ENCODE measurements at regions not wholly inside any gene's neighbourhood (a gene's known extent, or its start where the extent isn't known, plus 50 kb on each side); places are given as distances from the start of the nearest gene placed in this dataset.
A peak's percentile ranks its signal among the peaks of the same experiment; 100 is the strongest.
"Not testable (repeated sequence)": the region's sequence is repeated elsewhere in the genome, so short reads cannot be mapped to it uniquely, and the experiment has no call there.

DNA sequence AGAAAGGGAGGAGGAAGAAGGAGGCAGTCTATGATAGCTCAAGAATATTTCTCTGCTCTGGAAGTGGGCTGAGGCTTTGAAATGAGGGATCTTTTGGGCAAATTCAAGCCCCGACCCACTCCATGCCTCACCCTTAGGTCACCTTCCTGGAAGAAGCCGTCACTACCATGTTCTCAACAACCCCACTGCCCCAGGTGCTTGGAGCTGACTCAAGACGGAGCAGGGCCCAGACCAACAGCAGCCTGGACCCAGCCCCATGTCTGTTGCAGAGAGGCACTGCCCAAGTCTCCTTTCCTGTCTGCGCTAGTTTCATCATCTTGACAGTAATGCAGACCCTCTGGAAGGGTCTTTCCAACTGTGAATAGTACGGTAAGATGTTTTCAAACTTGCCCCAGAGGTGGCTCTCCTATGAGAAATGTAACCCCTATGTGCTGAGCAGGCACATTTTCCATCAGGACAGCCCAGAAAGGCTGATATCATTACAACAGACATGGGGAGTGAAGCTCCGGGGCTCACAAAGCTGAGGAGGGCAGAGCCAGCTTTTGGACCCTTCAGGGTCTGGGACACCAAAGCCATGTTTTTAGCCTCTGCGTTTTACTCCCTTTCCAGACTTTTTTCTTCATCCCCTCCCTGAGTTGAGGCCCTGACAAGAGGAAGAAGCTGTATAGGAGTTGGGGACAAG is 128.2 kb upstream of the LARP1 start:
- DNase-seq (ENCODE audit: low read depth in 2 of 3, low spot score in 2 of 3) = no peak

DNA sequence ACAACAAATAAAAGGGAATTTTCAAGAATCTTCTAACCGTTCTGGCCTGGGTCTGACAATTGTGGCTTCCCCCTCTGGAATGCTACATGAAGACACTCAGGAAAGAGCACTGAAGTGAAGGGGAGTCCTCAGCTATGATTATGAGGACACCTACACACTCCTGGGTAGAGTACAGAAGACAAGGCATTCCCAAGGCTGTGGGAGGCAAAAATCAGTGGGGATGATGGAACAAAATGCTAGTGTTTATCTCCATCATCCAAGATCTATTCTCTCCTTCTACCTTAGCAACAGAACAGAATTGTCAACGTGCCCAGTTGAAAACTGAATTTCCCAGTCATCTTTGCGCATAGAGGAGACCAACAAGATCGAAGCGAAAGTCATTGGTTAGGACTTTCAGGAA is 130.1 kb upstream of the LARP1 start:
- DNase-seq (ENCODE audit: low read depth in 2 of 3, low spot score in 2 of 3) = no peak

DNA sequence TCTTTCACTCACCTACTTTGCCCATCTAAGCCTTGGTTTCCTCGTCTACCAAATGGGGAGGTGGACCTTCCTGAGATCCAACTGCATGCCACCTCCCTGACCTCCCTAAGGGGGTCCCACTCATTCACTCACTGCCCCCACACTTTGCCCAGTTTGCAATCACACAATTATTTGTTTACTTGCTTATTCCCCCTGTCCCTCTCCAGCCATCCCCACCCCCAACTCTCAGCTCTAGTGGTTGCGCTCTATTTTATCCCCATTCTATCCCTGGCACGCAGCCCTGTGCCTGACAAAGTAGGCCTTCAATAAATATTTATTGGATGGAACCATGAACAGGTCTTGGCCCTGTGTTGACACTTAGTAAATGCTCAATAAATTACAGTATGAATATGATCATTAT is 130.8 kb upstream of the LARP1 start:
- DNase-seq (ENCODE audit: low read depth in 2 of 3, low spot score in 2 of 3) = no peak

DNA sequence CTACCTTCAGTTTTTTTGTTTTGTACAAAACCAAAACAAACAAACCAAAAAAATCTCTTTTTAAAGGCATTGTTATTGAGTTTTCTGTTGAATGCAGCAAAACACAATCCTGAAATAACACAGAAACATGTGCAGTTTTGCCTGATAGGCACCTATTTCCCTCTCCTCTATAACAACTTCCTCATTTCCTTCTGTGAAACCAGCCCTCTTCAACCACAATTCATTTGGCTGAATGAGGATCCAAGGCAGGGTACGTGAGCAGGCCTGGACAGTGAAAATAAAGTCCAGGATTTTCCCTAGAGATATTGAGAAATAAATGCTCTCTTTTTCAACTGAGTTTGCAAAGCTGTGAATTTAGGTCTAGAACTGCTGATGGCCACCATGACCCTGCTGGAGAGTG is 134.8 kb upstream of the LARP1 start:
- peak in 1 of 3 donors; percentile 26 for DNase-seq (ENCODE audit: low read depth in 2 of 3, low spot score in 2 of 3)

DNA sequence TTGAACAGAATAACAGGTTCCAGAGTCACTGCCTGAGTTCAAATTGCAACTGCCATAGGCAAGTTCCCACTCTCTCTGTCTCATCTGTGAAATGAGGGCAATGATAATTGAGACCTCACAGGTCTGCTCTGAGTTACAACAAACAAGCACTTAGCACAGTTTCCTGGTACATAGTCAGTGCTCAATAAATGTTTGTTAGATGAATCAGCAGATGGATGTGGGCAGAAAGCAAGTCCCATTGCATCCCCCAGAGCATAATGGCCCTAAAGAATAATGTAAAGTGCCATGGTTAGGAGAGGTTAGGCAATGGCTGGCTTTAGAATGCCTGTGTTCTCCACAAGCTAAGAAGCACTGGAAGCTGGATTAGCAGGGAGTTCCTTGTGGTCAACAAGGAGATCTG is 136.5 kb upstream of the LARP1 start:
- DNase-seq (ENCODE audit: low read depth in 2 of 3, low spot score in 2 of 3) = no peak

DNA sequence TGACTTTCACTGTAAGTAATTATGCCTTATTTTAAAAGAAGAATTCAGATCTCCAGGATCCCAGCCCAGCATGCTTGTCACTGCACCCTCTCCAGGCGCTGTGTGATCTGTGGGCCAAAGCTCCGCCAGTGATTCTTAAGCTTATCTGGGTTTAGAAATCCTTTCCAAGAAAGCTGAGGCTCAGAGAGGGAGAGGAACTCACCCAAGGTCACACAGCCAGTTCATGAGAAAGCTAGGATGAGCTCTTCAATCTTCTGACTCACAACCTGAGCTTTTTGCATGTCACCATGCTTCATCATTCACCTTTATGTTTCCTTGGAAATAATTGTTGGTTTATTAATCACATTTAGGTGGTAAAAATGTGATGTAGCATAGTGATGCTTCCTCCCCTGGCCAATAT is 136.6 kb upstream of the HAND1 start:
- DNase-seq (ENCODE audit: low read depth in 2 of 3, low spot score in 2 of 3) = no peak

DNA sequence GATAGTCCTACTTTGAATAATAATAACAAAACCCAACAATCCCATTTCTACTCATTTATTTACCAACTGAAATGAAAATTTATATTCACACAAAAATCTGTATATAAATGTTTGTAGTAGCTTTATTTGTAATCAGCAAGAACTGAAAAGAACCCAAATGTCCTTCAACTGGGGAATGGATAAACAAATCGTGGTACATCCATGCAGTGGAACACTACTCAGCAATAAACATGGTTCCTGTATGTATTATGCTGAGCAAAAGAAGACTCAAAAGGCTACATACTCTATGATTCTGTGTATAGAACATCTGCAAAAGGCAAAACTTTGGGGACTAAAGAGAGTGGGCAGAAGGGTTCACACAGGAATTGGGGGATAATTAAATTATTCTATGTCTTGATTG is 136.1 kb upstream of the HAND1 start:
- DNase-seq (ENCODE audit: low read depth in 2 of 3, low spot score in 2 of 3) = no peak

DNA sequence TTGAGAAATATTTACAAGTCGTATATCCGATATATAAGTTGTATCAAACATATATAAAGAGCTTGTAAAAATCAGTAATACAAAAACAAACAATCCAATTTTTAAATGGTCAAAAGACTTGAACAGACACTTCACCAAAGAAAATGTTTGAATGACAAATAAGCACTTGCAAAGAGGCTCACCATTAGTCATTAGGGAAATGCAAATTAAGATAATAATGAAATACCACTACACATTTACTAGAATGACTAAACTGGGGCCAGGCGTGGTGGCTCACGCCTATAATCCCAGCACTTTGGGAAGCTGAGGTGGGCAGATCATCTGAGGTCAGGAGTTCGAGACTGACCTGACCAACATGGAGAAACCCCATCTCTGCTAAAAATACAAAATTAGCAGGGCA is 134.6 kb upstream of the HAND1 start:
- no peak for DNase-seq (ENCODE audit: low read depth in 2 of 3, low spot score in 2 of 3)

DNA sequence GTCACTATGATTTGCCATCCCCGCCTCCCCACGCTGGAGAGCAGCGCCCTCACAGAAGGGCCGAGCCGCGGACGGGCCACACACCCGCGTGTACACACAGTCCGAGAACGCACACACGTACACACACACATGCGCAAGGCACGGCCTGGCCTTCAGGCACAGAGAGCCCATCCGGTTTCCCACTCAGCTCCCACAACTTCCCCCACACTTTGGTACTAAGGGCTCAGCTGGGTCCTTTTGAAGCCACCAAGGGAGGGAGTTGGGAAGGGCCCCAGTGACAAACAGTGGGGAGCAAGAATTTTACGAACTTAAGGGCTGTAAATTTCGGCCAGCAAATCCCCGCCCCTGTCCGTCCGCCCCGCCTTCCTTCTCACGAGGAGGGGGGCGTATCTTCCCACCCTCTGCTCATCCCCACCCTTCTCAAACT is 133.3 kb upstream of the HAND1 start:
- no peak for DNase-seq (ENCODE audit: low read depth in 2 of 3, low spot score in 2 of 3)

DNA sequence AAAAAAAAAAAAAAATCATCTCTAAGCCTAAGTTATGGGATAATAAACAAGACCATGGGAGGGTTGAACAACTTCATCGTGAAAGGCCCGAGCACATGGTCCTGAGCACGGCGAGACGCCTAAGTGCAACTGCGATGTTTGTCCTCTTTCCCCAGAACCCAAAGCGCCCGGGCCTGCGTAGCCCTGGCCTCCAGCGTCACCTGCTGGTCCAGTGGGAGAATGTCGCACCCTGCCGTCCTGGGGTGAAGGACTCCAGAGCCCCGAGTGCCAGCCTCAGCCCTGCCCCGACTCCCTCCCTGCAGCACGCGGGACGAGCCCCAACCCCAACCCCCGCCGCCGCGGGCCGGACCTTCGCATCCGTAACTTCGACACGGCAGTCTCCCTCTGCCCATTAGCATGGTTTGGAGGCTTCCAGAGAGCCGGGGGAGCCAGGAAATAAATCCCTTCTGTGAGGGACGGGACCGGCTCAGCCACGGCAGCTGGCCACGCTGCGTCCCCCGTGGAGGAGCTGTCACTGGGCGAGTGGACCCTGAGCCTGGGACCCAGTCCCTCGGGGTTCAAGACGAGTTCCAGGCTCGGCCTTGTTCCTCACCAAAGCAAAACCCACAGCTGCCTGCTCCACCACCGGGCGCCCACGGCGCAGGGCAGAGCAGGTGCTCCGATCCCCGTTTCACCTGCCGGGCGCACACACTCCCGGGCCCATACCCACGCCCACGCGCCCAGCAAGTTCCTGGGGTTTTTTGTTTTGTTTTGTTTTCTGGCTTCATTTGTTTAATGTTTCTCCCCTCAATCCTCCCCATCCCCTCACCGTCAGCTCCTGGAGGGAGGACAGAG is 132.5 kb upstream of the HAND1 start:
- peak in 2 of 3 donors; percentile 75 to 87 for DNase-seq (ENCODE audit: low read depth in 2 of 3, low spot score in 2 of 3)

DNA sequence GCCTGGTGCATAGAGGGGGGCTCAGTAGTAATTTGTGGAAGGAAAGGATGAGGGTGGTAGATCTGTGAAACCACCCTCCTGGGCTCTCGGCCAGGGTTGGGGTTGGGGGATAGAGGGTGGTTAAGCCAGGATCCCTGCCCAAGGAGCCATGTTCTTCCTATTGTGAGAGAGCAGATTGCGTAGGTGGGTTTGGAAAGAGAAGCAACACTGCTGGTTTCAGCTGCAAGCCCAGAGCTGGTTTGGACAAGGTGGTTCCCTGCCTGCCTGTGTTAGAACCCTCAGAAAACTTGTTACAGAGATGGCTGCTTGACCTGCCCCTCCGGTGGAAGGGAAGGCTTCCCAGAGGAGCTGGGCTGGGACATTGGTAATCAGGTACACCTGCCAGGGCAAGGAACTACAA is 131.2 kb upstream of the HAND1 start:
- DNase-seq (ENCODE audit: low read depth in 2 of 3, low spot score in 2 of 3) = no peak

DNA sequence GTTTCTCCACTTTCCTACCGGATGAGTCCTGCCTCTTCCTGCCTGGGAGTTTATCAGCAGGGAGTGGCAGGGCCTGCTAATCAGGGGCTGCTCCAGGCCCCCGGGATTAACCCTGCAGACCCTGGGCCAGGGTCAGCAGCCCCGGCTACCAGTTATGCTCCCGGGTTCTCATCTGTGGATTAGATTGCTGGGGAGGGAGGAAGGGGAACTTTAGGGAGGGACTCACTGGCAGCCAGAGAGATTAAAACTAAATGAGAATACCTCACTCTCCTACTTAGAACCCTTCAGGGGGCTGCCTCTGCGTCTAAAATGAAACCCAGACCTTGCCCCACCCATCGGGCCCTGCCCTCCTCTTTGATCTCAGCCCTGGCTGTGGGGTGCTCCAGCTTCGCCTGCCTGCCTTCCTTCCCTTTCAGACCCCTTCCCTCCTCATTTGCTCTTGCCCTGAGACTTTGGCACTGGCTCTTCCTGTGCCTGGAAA is 130.5 kb upstream of the HAND1 start:
- no peak for DNase-seq (ENCODE audit: low read depth in 2 of 3, low spot score in 2 of 3)

DNA sequence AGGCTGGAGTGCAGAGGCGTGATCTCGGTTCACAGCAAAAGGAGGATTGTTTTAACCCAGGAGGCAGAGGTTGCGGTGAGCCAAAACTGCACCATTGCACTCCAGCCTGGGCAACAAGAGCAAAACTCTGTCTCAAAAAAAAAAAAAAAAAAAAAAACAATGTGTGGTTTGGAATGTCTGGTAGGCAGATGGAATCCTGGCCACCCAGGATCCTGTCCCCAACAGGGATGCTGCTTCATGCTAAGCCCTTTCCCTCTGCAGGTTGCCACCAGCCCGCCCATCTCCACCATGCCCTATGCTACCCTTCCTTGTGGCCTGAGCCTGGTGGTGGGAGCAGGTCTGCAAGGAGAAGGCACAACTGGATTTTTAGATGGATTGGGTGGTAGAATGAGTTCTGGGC is 129.7 kb upstream of the HAND1 start:
- no peak for DNase-seq (ENCODE audit: low read depth in 2 of 3, low spot score in 2 of 3)

DNA sequence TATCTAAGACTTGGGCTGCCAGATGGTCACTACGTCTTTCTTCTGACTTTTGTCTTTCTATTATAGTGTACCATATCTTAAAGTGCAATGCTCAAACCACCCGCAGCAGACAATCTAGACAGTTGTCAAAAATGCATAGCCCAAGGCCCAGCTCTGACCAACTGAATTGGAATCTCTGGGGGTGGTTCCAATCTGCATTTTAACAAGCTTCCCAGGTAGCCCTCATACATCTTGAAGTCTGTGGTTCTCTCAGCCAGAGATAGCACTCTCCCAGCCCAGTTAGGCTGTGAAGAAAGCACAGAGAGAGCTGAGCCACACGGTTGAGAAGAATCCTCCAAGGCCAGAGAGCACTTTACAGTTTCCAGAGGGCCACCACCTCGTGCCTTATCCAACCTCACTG is 128.2 kb upstream of the HAND1 start:
- DNase-seq (ENCODE audit: low read depth in 2 of 3, low spot score in 2 of 3) = no peak

DNA sequence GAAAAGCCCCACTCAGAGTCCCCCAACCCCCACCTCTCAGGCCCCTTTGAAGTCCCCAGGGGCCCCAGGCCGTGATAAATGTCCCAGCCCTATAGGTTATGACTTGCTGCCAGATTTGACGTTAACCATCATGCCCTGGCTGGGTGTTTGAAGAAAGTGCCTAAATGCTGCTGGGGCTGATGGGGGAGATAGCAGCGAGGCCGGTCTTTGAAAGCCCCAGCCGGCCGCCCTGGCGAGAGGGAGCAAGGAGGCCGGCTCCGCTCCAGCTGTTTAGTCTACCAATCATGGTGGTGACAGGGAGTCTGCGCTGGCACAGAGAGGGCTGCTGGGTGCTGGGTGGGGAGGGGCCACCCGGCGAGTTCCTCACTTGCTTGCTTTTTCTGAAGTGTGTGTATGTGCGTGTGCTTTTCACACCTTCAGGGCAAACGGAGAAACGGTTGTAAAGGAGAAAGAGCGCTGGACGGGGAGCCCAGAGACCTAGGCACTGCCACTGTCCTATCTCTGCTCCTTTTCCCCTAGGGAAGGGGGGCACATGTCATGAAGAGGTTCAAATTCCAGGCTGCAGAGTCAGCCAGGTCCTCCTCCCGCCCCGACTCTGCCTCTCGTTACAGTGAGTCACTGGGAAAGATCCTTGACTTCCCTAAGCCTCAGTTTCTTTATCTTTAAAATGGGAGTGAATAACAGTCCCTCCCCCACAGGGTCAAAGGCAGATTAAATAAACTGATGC is 126.1 kb upstream of the HAND1 start:
- peak in 1 of 3 donors; percentile 31 for DNase-seq (ENCODE audit: low read depth in 2 of 3, low spot score in 2 of 3)

DNA sequence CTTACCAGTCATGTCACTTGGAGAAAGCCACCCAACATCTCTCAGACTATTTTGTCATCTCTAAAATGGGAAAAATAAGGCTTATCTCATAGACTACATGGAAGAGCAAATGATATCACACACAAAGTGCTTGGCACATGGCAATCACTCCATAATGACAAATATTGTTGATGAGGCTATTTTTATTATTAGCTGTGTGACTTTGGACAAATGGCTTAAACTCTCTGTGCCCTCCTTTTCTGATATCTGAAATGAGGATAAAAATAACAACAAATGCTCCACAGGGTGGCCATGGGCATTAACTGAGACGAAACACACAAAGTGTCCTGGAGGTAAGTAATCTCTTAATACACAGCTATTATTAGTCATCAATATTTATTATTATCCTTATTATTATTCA is 125.5 kb upstream of the HAND1 start:
- no peak for DNase-seq (ENCODE audit: low read depth in 2 of 3, low spot score in 2 of 3)

DNA sequence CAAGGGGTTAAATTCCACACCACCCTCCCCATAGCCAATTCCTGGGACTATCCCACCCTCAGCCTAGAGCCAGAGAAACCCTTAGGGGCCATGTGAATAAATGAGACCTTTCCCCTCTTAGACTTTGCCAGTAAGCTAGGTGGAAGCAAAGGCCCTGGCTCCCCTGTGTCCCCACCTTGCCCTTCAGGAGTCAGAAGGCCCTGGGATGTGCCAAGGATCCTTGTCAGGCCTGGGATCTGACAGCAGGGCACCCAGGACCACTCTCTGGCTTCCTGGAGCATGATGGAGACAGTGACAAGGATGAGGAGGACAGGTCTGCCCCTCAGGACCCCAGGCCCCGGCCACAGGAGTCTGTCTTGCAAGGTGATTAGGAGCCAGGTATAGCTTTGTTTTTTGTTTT is 125.0 kb upstream of the HAND1 start:
- no peak for DNase-seq (ENCODE audit: low read depth in 2 of 3, low spot score in 2 of 3)

DNA sequence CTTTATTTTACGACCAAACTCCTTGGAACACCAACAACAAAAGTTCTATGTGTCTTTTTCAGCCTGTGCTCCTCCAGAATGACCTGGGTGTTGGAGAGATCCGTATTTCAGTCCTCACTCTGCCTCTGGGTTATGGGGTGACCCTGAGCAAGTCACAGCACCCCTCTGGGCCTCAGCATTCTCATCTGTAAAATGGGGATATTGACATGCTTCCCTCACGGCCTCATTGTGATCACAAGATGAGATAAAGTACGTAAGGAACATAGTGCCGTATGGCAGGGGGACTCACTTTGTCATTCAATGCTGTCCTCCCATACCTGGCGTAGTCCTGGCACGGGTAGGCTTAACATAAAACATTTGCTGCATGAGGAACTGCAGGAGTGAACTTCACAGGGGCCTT is 123.0 kb upstream of the HAND1 start:
- no peak for DNase-seq (ENCODE audit: low read depth in 2 of 3, low spot score in 2 of 3)

DNA sequence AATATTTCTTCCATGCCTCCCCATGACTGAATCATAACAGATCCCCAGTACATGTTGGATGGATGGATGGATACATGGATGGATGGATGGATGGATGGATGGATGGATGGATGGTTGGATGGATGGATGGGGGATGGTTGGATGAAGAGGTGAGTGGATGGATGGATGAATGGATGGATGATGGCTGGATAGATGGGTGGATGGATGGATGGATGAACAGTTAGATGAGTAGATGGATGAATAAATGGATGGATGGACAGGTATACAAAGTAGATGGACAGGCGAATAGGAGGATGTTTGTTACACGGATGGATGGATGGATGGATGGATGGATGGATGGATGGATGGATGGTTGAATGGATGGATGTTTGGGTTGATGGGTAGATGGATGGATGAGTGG is 120.0 kb upstream of the HAND1 start:
- no peak for DNase-seq (ENCODE audit: low read depth in 2 of 3, low spot score in 2 of 3)

DNA sequence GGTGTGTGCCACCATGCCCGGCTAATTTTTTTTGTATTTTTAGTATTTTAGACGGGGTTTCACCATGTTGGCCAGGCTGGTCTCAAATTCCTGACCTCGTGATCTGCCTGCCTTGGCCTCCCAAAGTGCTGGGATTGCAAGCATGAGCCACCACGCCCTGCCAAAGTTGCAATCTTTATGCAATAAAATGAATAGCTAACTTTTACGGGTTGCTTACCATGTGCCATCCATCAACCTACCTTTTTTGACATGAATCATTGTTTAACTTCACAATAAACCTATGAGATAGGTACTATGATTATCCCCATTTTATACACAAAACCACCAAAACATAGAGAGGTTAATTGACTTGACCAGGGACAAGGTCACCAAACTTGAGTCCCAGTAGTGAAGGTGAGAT is 118.8 kb upstream of the HAND1 start:
- not testable (repeated sequence) for DNase-seq (ENCODE audit: low read depth in 2 of 3, low spot score in 2 of 3)

DNA sequence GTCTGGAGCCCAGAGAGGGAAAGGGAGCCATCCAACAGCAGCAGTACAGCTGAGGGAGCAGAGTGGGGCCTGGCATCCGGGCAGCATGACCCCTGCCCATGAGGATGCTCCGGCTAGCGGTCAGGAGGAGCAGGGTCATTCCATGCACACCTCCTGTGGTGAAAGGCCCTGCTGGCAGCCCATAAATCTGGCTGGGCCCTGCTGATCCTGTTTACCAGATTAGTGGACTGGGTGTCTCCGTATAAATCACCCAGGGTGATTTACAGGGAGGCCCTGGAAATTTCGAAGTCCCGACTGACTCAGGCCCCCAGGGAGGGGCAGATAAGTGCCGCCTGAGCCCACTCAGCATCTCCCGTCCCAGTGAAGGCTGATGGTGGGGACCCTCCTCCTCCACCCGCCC is 117.6 kb upstream of the HAND1 start:
- DNase-seq (ENCODE audit: low read depth in 2 of 3, low spot score in 2 of 3) = no peak

DNA sequence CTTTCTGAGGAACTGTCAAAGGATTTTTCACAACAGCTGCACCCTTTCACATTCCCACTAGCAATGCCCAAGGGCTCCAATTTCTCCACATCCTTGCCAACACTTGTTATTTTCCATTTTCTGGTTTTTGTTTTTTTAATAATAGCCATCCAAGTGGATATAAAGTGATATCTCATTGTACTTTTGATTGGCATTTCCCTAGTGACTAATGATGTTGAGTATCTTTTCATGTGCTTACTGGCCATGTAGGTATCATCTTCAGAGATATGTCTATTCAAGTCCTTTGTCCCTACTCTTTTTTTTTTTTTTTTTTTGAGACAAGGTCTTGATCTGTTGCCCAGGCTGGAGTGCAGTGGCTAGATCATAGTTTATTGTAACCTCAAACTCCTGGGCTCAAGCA is 115.8 kb upstream of the HAND1 start:
- no peak for DNase-seq (ENCODE audit: low read depth in 2 of 3, low spot score in 2 of 3)
